GM12878 (cell line): ENCODE measurements at regions not wholly inside any gene's neighbourhood (a gene's known extent, or its start where the extent isn't known, plus 50 kb on each side); places are given as distances from the start of the nearest gene placed in this dataset.

Experiments
- ATAC-seq: fragments of 200-7000 bp; cut with Tn5 transposase; 3 replicates; pipeline ENCODE4 v1.9.1; 2020; ENCODE audit warnings: mild to moderate bottlenecking, moderate library complexity
- BruUV-seq: library from RNA; stranded (reverse); fragments of 400-500 nt; replicated peaks from 2 replicates; lab custom pipeline; 2021; lab: Mats Ljungman, UMichigan
- CTCF ChIA-PET: fragments of 300-600 bp; sonication (Branson Sonifier 250); formaldehyde crosslinking; extraction: SDS; loops from one replicate; lab custom pipeline; 2021; ENCODE audit warnings: inconsistent platforms; lab: Yijun Ruan, JAX
- POLR2A ChIA-PET: fragments of 350-600 bp; formaldehyde crosslinking; extraction: SDS; loops from one replicate; lab custom pipeline; 2021; ENCODE audit warnings: inconsistent platforms; lab: Charles Lee
- RAD21 ChIA-PET: fragments of 300-600 bp; sonication (Branson Sonifier 250); formaldehyde crosslinking; loops from one replicate; lab custom pipeline; 2023; ENCODE audit warnings: antibody characterized with exemption; ENCODE audit not compliant: unreplicated experiment; lab: Charles Lee
- SMC1A ChIA-PET: fragments of 300-600 bp; sonication (Branson Sonifier 250); formaldehyde crosslinking; loops from one replicate; lab custom pipeline; 2023; ENCODE audit not compliant: unreplicated experiment, uncharacterized antibody; lab: Charles Lee
- DNase-seq: peaks from one replicate; pipeline ENCODE4 v3.0.0-alpha.2; 2011; ENCODE audit warnings: low read depth, low spot score
- FAIRE-seq: peaks from 3 replicates; lab custom pipeline; 2011; peaks lifted over from hg19 to GRCh38; lab: Jason Lieb, UNC
- H2AFZ ChIP-seq: 2 replicates; pipeline ENCODE4 v1.6.0; 2011; ENCODE audit warnings: low read depth, low read length, control low read depth; ENCODE audit not compliant: control insufficient read depth
- H3K27ac ChIP-seq: 2 replicates; pipeline ENCODE4 v1.5.1; 2011; ENCODE audit warnings: control low read depth; ENCODE audit not compliant: control insufficient read depth, insufficient read depth
- H3K27me3 ChIP-seq, 2 experiments: replicated peaks in 1 of 2; 2 replicates each; pipeline versions ENCODE4 v1.6.0 to v1.6.1; 2011; ENCODE audit warnings: low read length in 1 of 2; ENCODE audit not compliant: control insufficient read depth in 2 of 2, insufficient read depth in 2 of 2
- H3K36me3 ChIP-seq, 2 experiments: 2 replicates each; pipeline ENCODE4 v1.5.1; 2011; ENCODE audit warnings: low read length in 1 of 2; ENCODE audit not compliant: control insufficient read depth in 2 of 2, insufficient read depth in 2 of 2
- H3K4me1 ChIP-seq: 2 replicates; pipeline ENCODE4 v1.6.1; 2011; ENCODE audit warnings: mild to moderate bottlenecking, low read length, moderate library complexity, mixed read lengths; ENCODE audit not compliant: control insufficient read depth, insufficient read depth
- H3K4me2 ChIP-seq: 2 replicates; pipeline ENCODE4 v1.6.0; 2011; ENCODE audit warnings: control low read depth; ENCODE audit not compliant: control insufficient read depth, insufficient read depth
- H3K4me3 ChIP-seq: fragments of 200-600 bp; sonication (generic); 2 replicates; pipeline ENCODE4 v1.5.1; 2016
- H3K79me2 ChIP-seq: 2 replicates; pipeline ENCODE4 v1.6.0; 2011; ENCODE audit warnings: low read length; ENCODE audit not compliant: control insufficient read depth, insufficient read depth
- H3K9ac ChIP-seq: 2 replicates; pipeline ENCODE4 v1.8.0; 2011; ENCODE audit warnings: low read length, control low read depth, mixed read lengths; ENCODE audit not compliant: control insufficient read depth, insufficient read depth
- H3K9me3 ChIP-seq: replicated peaks from 3 replicates; pipeline ENCODE4 v1.5.1; 2011; ENCODE audit warnings: mild to moderate bottlenecking, low read length; ENCODE audit not compliant: control insufficient read depth, insufficient read depth
- H4K20me1 ChIP-seq: 2 replicates; pipeline ENCODE4 v1.6.0; 2011; ENCODE audit not compliant: control insufficient read depth, insufficient read depth
- CBX5 ChIP-seq: sonication (generic); IDR thresholded peaks from 2 replicates; pipeline ENCODE4 v1.6.1; 2016; ENCODE audit warnings: low read depth, moderate library complexity, mild to moderate bottlenecking, inconsistent platforms
- EP300 ChIP-seq, 2 experiments: fragments of 150-350 bp in 1 of 2; IDR thresholded peaks; 2 replicates each; pipeline ENCODE4 v1.6.1; 2011 to 2012; ENCODE audit warnings: low read depth in 2 of 2, low read length in 2 of 2, borderline replicate concordance in 1 of 2, improper control_type of control experiment in 1 of 2, inconsistent platforms in 1 of 2; ENCODE audit not compliant: control insufficient read depth in 1 of 2
- FOXM1 ChIP-seq: IDR thresholded peaks from 2 replicates; pipeline ENCODE4 v1.6.1; 2012; ENCODE audit warnings: low read depth, mild to moderate bottlenecking, inconsistent platforms, low read length, moderate library complexity
- IRF4 ChIP-seq: IDR thresholded peaks from 2 replicates; pipeline ENCODE4 v1.6.1; 2011; ENCODE audit warnings: low read depth, low read length
- NFYA ChIP-seq: IDR thresholded peaks from 2 replicates; pipeline ENCODE4 v1.6.1; 2011; ENCODE audit warnings: low read depth, mild to moderate bottlenecking, low read length, improper control_type of control experiment, borderline replicate concordance
- POLR2AphosphoS2 ChIP-seq: IDR thresholded peaks from 2 replicates; pipeline ENCODE4 v1.6.1; 2011; ENCODE audit warnings: low read depth, mild to moderate bottlenecking, low read length, improper control_type of control experiment, moderate library complexity
- POU2F2 ChIP-seq: IDR thresholded peaks from 3 replicates; pipeline ENCODE4 v1.6.1; 2011; ENCODE audit warnings: low read depth, mild to moderate bottlenecking, low read length, borderline replicate concordance
- RCOR1 ChIP-seq: conservative IDR thresholded peaks from 2 replicates; pipeline ENCODE4 v1.6.1; 2012; ENCODE audit warnings: low read depth, low read length, improper control_type of control experiment
- RUNX3 ChIP-seq: IDR thresholded peaks from 2 replicates; pipeline ENCODE4 v1.6.1; 2012; ENCODE audit warnings: low read length, inconsistent platforms
- SIN3A ChIP-seq: IDR thresholded peaks from 2 replicates; pipeline ENCODE4 v1.6.1; 2012; ENCODE audit warnings: low read depth, low read length, improper control_type of control experiment
- SMAD1 ChIP-seq: fragments of 450-650 bp; IDR thresholded peaks from 2 replicates; pipeline ENCODE4 v1.6.1; 2018; ENCODE audit warnings: mild to moderate bottlenecking, low read depth; ENCODE audit not compliant: partially characterized antibody
- ZBTB33 ChIP-seq: fragments of 450-650 bp; IDR thresholded peaks from 2 replicates; pipeline ENCODE4 v1.6.1; 2017; ENCODE audit warnings: mild to moderate bottlenecking
- ZNF384 ChIP-seq: IDR thresholded peaks from 2 replicates; pipeline ENCODE4 v1.6.1; 2012; ENCODE audit warnings: low read depth, mild to moderate bottlenecking, low read length, improper control_type of control experiment, borderline replicate concordance
- WGBS: methylation state at CpG from one replicate; pipeline ENCODE4 v1.1.6; 2016; ENCODE audit warnings: low lambda C conversion rate; ENCODE audit not compliant: insufficient replicate concordance, insufficient coverage; ENCODE audit errors: missing lambda C conversion rate; 5-methylcytosine and 5-hydroxymethylcytosine counted together
- in situ Hi-C: fragments of 300-500 bp; cut with MboI; formaldehyde crosslinking; loops from 9 replicates; pipeline ENCODE4 v1.14.3; 2018; ENCODE audit warnings: mixed read lengths
- intact Hi-C: fragments of 100-400 bp; cut with micrococcal nuclease; formaldehyde crosslinking; loops from one replicate; pipeline ENCODE4 v1.14.2; 2022; ENCODE audit not compliant: unreplicated experiment
- TF ChIP-seq, protein P1 (sequence below): fragments of 450-650 bp; IDR thresholded peaks from 2 replicates; pipeline ENCODE4 v1.6.1; 2018; ENCODE audit warnings: mild to moderate bottlenecking, low read depth, moderate library complexity; ENCODE audit not compliant: partially characterized antibody

DNA sequence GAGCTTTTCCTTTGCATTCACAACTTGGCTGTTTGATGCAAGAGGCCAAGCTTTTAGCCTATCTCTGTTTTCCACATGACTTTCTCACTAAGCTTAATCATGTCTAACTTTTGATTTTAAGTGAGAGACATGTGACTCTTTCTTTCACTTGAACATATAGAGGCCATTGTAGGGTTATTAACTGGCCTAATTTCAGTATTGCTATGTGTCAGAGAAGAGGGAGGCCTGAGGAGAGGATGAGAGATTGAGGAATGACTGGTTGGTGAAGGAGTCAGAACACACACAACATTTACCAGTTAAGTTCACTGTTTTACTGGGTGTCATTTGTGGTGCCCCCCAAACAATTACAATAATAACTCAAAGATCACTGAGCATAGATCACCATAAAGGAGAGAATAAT lies 193.5 kb downstream of the CYYR1 start:
- H3K4me3 ChIP-seq = no peak overlapping the region
- RAD21 ChIA-PET = no interaction called here
- no peaks in the 10 kb centered on the region for H3K9me3 ChIP-seq
- SMC1A ChIA-PET = no interaction called here
- CTCF ChIA-PET = no interaction called here
- BruUV-seq = no TSS peak
- H3K4me2 ChIP-seq = no peak overlapping the region
- no peak overlapping the region for H2AFZ ChIP-seq
- POLR2A ChIA-PET = no interaction called here
- H3K36me3 ChIP-seq = no peaks in the 10 kb centered on the region
- in situ Hi-C loops (no loop called here), intact Hi-C loops (no loop called here)
- H4K20me1 ChIP-seq = no peaks in the 10 kb centered on the region
- no peaks in the 10 kb centered on the region for H3K79me2 ChIP-seq
- DNase-seq = no peak
- FAIRE-seq = no peak
- no peak overlapping the region for H3K9ac ChIP-seq
- no peaks in the 10 kb centered on the region for H3K4me1 ChIP-seq
- H3K27ac ChIP-seq = no peak overlapping the region
- TF ChIP-seq NFYA = no peak
- no peaks in the 10 kb centered on the region for H3K27me3 ChIP-seq
- ATAC-seq = no peak

DNA sequence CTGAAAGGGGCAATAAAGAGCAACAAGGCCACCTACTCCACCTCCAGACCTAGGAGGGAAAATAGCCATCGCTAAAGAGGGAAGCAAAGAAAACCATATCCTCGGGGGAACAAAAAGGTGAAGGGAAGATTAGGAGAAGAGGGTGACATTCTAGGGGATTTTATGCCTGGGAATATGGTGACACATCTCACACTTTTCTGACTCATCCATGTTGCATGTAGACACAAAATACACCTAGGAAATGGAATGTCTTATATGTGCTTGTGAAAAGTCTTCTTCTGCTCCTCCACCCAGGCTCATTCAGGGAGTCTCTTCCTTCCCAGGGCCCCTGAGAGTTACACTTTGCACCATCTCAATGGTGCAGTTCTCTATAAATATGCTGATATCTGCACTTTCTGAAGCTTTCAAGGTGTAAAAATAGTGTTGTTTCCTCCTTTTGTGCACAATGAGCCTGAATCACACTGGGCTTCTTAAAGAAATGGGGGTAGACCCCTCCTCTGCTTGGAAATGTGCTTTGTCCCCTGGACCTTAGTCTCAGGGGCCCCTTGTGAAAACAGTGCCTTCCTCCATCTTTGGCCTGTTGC lies 195.9 kb downstream of the CYYR1 start:
- ChIA-PET RAD21 (no interaction called here), SMC1A (no interaction called here), CTCF (no interaction called here), POLR2A (no interaction called here)
- Histone ChIP-seq H3K9me3 (no peaks in the 10 kb centered on the region), H3K36me3 (no peaks in the 10 kb centered on the region), H3K4me2 (no peak overlapping the region), H2AFZ (no peak overlapping the region), H3K27me3 (no peaks in the 10 kb centered on the region), H3K4me3 (no peak overlapping the region; the same call in 1 of the 2 replicates), H3K27ac (no peak overlapping the region), H3K4me1 (no peaks in the 10 kb centered on the region), H4K20me1 (no peaks in the 10 kb centered on the region), H3K79me2 (no peaks in the 10 kb centered on the region), H3K9ac (no peak overlapping the region)
- 50% methylated on average over 2 of the region's 2 CpGs for WGBS
- FAIRE-seq (no peak), ATAC-seq (no peak), DNase-seq (no peak)
- in situ Hi-C loops (no loop called here), intact Hi-C loops (no loop called here)
- BruUV-seq = no TSS peak
- TF ChIP-seq POU2F2 = no peak
- TF ChIP-seq FOXM1 = no peak
- TF ChIP-seq RCOR1 = no peak
- no peak for TF ChIP-seq RUNX3
- no peak for TF ChIP-seq SMAD1
- no peak for TF ChIP-seq ZBTB33
- no peak for TF ChIP-seq SIN3A
- no peak for TF ChIP-seq IRF4
- TF ChIP-seq EP300 (IDR thresholded peaks at IDR 0.05; ENCODE audit: borderline replicate concordance in 1 of 2, control insufficient read depth in 1 of 2, low read depth in 2 of 2, low read length in 2 of 2) = no peak
- TF ChIP-seq CBX5 = no peak
- TF ChIP-seq ZNF384 = no peak
- no peak for TF ChIP-seq POLR2AphosphoS2
- TF ChIP-seq, protein P1, sequence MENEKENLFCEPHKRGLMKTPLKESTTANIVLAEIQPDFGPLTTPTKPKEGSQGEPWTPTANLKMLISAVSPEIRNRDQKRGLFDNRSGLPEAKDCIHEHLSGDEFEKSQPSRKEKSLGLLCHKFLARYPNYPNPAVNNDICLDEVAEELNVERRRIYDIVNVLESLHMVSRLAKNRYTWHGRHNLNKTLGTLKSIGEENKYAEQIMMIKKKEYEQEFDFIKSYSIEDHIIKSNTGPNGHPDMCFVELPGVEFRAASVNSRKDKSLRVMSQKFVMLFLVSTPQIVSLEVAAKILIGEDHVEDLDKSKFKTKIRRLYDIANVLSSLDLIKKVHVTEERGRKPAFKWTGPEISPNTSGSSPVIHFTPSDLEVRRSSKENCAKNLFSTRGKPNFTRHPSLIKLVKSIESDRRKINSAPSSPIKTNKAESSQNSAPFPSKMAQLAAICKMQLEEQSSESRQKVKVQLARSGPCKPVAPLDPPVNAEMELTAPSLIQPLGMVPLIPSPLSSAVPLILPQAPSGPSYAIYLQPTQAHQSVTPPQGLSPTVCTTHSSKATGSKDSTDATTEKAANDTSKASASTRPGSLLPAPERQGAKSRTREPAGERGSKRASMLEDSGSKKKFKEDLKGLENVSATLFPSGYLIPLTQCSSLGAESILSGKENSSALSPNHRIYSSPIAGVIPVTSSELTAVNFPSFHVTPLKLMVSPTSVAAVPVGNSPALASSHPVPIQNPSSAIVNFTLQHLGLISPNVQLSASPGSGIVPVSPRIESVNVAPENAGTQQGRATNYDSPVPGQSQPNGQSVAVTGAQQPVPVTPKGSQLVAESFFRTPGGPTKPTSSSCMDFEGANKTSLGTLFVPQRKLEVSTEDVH = no peak
